ENCODE measurements at regions not wholly inside any gene's neighbourhood (a gene's known extent, or its start where the extent isn't known, plus 50 kb on each side); places are given as distances from the start of the nearest gene placed in this dataset.

DNA sequence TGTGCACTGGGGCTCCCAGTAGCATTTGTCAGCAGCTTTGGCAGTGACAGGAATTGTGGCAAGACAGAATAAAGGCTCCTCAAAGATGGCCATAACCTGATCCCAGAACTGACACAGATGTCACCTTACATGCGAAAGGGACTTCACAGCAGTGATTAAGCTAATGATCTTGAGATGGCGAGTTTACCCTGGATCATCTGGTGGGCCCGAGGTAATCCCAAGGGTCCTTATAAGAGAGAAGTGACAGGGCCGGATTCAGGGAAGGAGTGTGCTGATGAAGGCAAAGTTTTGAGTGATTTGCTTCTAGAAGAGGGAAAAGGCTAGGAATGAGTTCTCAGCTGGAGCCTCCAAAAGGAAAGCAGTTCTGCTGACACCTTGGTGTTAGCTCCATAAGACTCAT, 333.9 kb downstream of the LPIN1 start:
- TF ChIP-seq CTCF (IDR thresholded peaks at IDR 0.05) (no peak), POLR2AphosphoS5 (IDR thresholded peaks at IDR 0.05) (no peak)
